HCT116 (cell line): ENCODE measurements at regions not wholly inside any gene's neighbourhood (a gene's known extent, or its start where the extent isn't known, plus 50 kb on each side); places are given as distances from the start of the nearest gene placed in this dataset.

Experiments
- ATAC-seq: fragments of 200-7000 bp; cut with Tn5 transposase; 2 replicates; pipeline ENCODE4 v1.9.1; 2020; ENCODE audit warnings: mild to moderate bottlenecking, moderate library complexity
- BruUV-seq: library from RNA; stranded (reverse); fragments of 400-500 nt; replicated peaks from 2 replicates; lab custom pipeline; 2021; lab: Mats Ljungman, UMichigan
- CTCF ChIA-PET: fragments of 300-600 bp; sonication (Branson Sonifier 250); formaldehyde crosslinking; loops from one replicate; lab custom pipeline; 2021; ENCODE audit warnings: antibody characterized with exemption; lab: Charles Lee
- POLR2A ChIA-PET: fragments of 300-600, 350-600 bp; sonication (Branson Sonifier 250); formaldehyde crosslinking; loops from one replicate; lab custom pipeline; 2021; ENCODE audit warnings: antibody characterized with exemption; lab: Charles Lee
- RAD21 ChIA-PET, 2 experiments: fragments of 300-600 bp; sonication (Branson Sonifier 250); formaldehyde crosslinking; loops; one replicate each; lab custom pipeline; 2023; ENCODE audit warnings: low total read pairs in 2 of 2; ENCODE audit not compliant: uncharacterized antibody in 2 of 2, unreplicated experiment in 2 of 2, low non-redundant PET in 1 of 2; lab: Charles Lee
- DNase-seq: peaks from one replicate; pipeline ENCODE4 v3.0.0-alpha.2; 2010; ENCODE audit warnings: low read depth, low spot score
- H2AFZ ChIP-seq: fragments of 200-600 bp; shearing (Covaris generic), sonication (generic); 2 replicates; pipeline ENCODE4 v1.6.1; 2017; ENCODE audit warnings: low read depth, mixed run types, mixed read lengths, antibody characterized with exemption, low read length; ENCODE audit not compliant: poor library complexity, severe bottlenecking
- H3K27ac ChIP-seq: 2 replicates; pipeline ENCODE4 v1.5.1; 2012; ENCODE audit warnings: low read depth, low read length
- H3K27me3 ChIP-seq: fragments of 200-600 bp; sonication (generic); 2 replicates; pipeline ENCODE4 v1.6.1; 2016; ENCODE audit warnings: mixed run types, low read length, mixed read lengths; ENCODE audit not compliant: insufficient read depth
- H3K36me3 ChIP-seq, 2 experiments: fragments of 200-500 bp in 1 of 2; fragments of 200-600 bp in 1 of 2; sonication (Bioruptor generic) in 1 of 2; sonication (generic) in 1 of 2; 2 replicates each; pipeline versions ENCODE4 v1.5.1 to v1.6.1; 2014 to 2016; ENCODE audit warnings: low read length in 2 of 2, inconsistent platforms in 1 of 2, mixed read lengths in 1 of 2, mixed run types in 1 of 2; ENCODE audit not compliant: insufficient read depth in 2 of 2, control insufficient read depth in 1 of 2
- H3K4me1 ChIP-seq, 2 experiments: fragments of 200-600 bp in 1 of 2; sonication (generic) in 1 of 2; 2 replicates each; pipeline versions ENCODE4 v1.5.1 to v1.6.1; 2012 to 2017; ENCODE audit warnings: low read length in 2 of 2, inconsistent platforms in 1 of 2, mild to moderate bottlenecking in 1 of 2, mixed read lengths in 1 of 2, mixed run types in 1 of 2, moderate library complexity in 1 of 2; ENCODE audit not compliant: insufficient read depth in 2 of 2, control insufficient read depth in 1 of 2
- H3K4me2 ChIP-seq: fragments of 200-600 bp; sonication (generic); 2 replicates; pipeline ENCODE4 v1.6.1; 2017; ENCODE audit warnings: mixed run types, low read length, mixed read lengths
- H3K4me3 ChIP-seq, 2 experiments: fragments of 200-600 bp in 1 of 2; sonication (generic) in 1 of 2; replicated peaks in 1 of 2; 2 replicates each; pipeline ENCODE4 v1.5.1; 2011 to 2016; ENCODE audit warnings: low read length in 2 of 2, control low read depth in 1 of 2, low read depth in 1 of 2, mild to moderate bottlenecking in 1 of 2, mixed read lengths in 1 of 2, mixed run types in 1 of 2
- H3K79me2 ChIP-seq: fragments of 200-600 bp; sonication (generic); 2 replicates; pipeline ENCODE4 v1.6.1; 2017; ENCODE audit warnings: mild to moderate bottlenecking, mixed run types, low read length, moderate library complexity, mixed read lengths; ENCODE audit not compliant: insufficient read depth
- H3K9ac ChIP-seq: fragments of 200-600 bp; sonication (generic); 2 replicates; pipeline ENCODE4 v1.6.1; 2016; ENCODE audit warnings: low read length, mixed read lengths
- H3K9me2 ChIP-seq: fragments of 200-600 bp; sonication (generic), shearing (Covaris generic); 2 replicates; pipeline ENCODE4 v1.6.1; 2017; ENCODE audit warnings: mixed run types, mild to moderate bottlenecking, moderate library complexity; ENCODE audit not compliant: insufficient read depth
- H3K9me3 ChIP-seq, 2 experiments: fragments of 200-500 bp in 1 of 2; fragments of 200-600 bp in 1 of 2; sonication (Bioruptor generic) in 1 of 2; sonication (generic) in 1 of 2; 2 replicates each; pipeline ENCODE4 v1.6.1; 2014 to 2017; ENCODE audit warnings: low read length in 2 of 2, mixed read lengths in 2 of 2, inconsistent platforms in 1 of 2, low read depth in 1 of 2, mild to moderate bottlenecking in 1 of 2, mixed run types in 1 of 2, moderate library complexity in 1 of 2; ENCODE audit not compliant: control insufficient read depth in 1 of 2, insufficient read depth in 1 of 2
- H4K20me1 ChIP-seq: fragments of 200-600 bp; sonication (generic), shearing (Covaris generic); 2 replicates; pipeline ENCODE4 v1.6.1; 2017; ENCODE audit warnings: mixed run types, mild to moderate bottlenecking, moderate library complexity; ENCODE audit not compliant: insufficient read depth
- CBX3 ChIP-seq: IDR thresholded peaks from 2 replicates; pipeline ENCODE4 v1.6.1; 2012; ENCODE audit warnings: low read depth
- CEBPB ChIP-seq: IDR thresholded peaks from 2 replicates; pipeline ENCODE4 v1.6.1; 2012; ENCODE audit warnings: low read depth
- EGR1 ChIP-seq: IDR thresholded peaks from 2 replicates; pipeline ENCODE4 v1.6.1; 2012; ENCODE audit warnings: low read depth
- ELF1 ChIP-seq: IDR thresholded peaks from 2 replicates; pipeline ENCODE4 v1.6.1; 2012; ENCODE audit warnings: low read depth, borderline replicate concordance
- EZH2 ChIP-seq: fragments of 200-600 bp; sonication (generic); IDR thresholded peaks from 2 replicates; pipeline ENCODE4 v1.6.1; 2017; ENCODE audit warnings: antibody characterized with exemption, mixed run types
- EZH2phosphoT487 ChIP-seq: fragments of 200-600 bp; IDR thresholded peaks from 2 replicates; pipeline ENCODE4 v1.6.1; 2018; ENCODE audit warnings: antibody characterized with exemption, borderline replicate concordance
- JUND ChIP-seq: IDR thresholded peaks from 2 replicates; pipeline ENCODE4 v1.6.1; 2012
- POLR2A ChIP-seq: IDR thresholded peaks from 2 replicates; pipeline ENCODE4 v1.7.0; 2011; ENCODE audit warnings: borderline replicate concordance; ENCODE audit not compliant: insufficient read depth, insufficient read length; ENCODE audit errors: extremely low read depth
- POLR2AphosphoS5 ChIP-seq: IDR thresholded peaks from 2 replicates; pipeline ENCODE4 v1.6.1; 2011; ENCODE audit warnings: mild to moderate bottlenecking, low read depth, low read length, moderate library complexity
- REST ChIP-seq: IDR thresholded peaks from 2 replicates; pipeline ENCODE4 v1.6.1; 2012; ENCODE audit warnings: low read depth
- SP1 ChIP-seq: IDR thresholded peaks from 2 replicates; pipeline ENCODE4 v1.6.1; 2012; ENCODE audit warnings: low read depth
- SRF ChIP-seq: IDR thresholded peaks from 2 replicates; pipeline ENCODE4 v1.6.1; 2012; ENCODE audit warnings: low read depth
- TCF7L2 ChIP-seq: IDR thresholded peaks from 2 replicates; pipeline ENCODE4 v1.7.0; 2011; ENCODE audit warnings: borderline replicate concordance, inconsistent platforms; ENCODE audit not compliant: insufficient read depth, insufficient read length; ENCODE audit errors: extremely low read depth
- ZBTB33 ChIP-seq: IDR thresholded peaks from 2 replicates; pipeline ENCODE4 v1.6.1; 2011; ENCODE audit warnings: mild to moderate bottlenecking, low read length, moderate library complexity; ENCODE audit not compliant: insufficient replicate concordance; ENCODE audit errors: extremely low read depth
- ZFX ChIP-seq: fragments of 450-650 bp; IDR thresholded peaks from 2 replicates; pipeline ENCODE4 v1.6.1; 2017
- ZNF274 ChIP-seq: fragments of 200-500 bp; sonication (Bioruptor generic); IDR thresholded peaks from 2 replicates; pipeline ENCODE4 v1.6.1; 2014; ENCODE audit warnings: mild to moderate bottlenecking, low read depth, low read length, inconsistent platforms
- intact Hi-C: fragments of 100-400 bp; cut with micrococcal nuclease; formaldehyde crosslinking; loops from 2 replicates; pipeline ENCODE4 v1.10.0; 2022

- no peaks in the 10 kb centered on the region for H3K79me2 ChIP-seq
- H3K9ac ChIP-seq = no peak overlapping the region
- ChIA-PET RAD21 (no interaction called here), CTCF (no interaction called here), POLR2A (no interaction called here)
- intact Hi-C loops = no loop called here
- no peak for TF ChIP-seq ZFX
- TF ChIP-seq CBX3 = no peak
- no peak for TF ChIP-seq JUND
- TF ChIP-seq POLR2A = no peak
- TF ChIP-seq TCF7L2 = no peak
- H3K27me3 ChIP-seq = peaks cover 9% of the 10 kb centered on the region; the same call in 1 of the 2 replicates
- no peak overlapping the region for H3K27ac ChIP-seq
- DNase-seq (no peak), ATAC-seq (no peak)
- no peaks in the 10 kb centered on the region for H3K9me3 ChIP-seq
- H3K4me1 ChIP-seq = no peaks in the 10 kb centered on the region
- no peaks in the 10 kb centered on the region for H3K36me3 ChIP-seq
- no TSS peak for BruUV-seq
- H3K4me3 ChIP-seq = no peak overlapping the region
- H3K9me2 ChIP-seq = no peaks in the 10 kb centered on the region
- H3K4me2 ChIP-seq = no peak overlapping the region
- H4K20me1 ChIP-seq = no peaks in the 10 kb centered on the region
- H2AFZ ChIP-seq = no peak overlapping the region
Observed at GRCh38 chr20:48319943-48320584, 507.7 kb downstream of the PREX1 start.

- H3K4me1 ChIP-seq = no peaks in the 10 kb centered on the region
- H3K36me3 ChIP-seq = no peaks in the 10 kb centered on the region
- no peak for ATAC-seq
- DNase-seq = no peak
- peaks cover 9% of the 10 kb centered on the region; the same call in 1 of the 2 replicates for H3K27me3 ChIP-seq
- H3K27ac ChIP-seq = no peak overlapping the region
- no TSS peak for BruUV-seq
- no peak overlapping the region for H3K9ac ChIP-seq
- H3K4me3 ChIP-seq = no peak overlapping the region
- H3K9me3 ChIP-seq = no peaks in the 10 kb centered on the region
- CTCF ChIA-PET = no interaction called here
- H4K20me1 ChIP-seq = no peaks in the 10 kb centered on the region
- RAD21 ChIA-PET = no interaction called here
- POLR2A ChIA-PET = no interaction called here
- no peaks in the 10 kb centered on the region for H3K9me2 ChIP-seq
- no peak overlapping the region for H2AFZ ChIP-seq
- no peak overlapping the region for H3K4me2 ChIP-seq
- H3K79me2 ChIP-seq = no peaks in the 10 kb centered on the region
- TF ChIP-seq REST (no peak), POLR2AphosphoS5 (no peak), TCF7L2 (no peak), SP1 (no peak), CEBPB (no peak), EZH2 (no peak), ZNF274 (no peak), ZFX (no peak), EZH2phosphoT487 (no peak), SRF (no peak), ELF1 (no peak), EGR1 (no peak), ZBTB33 (no peak), JUND (no peak)
- intact Hi-C loops = no loop called here
Observed at GRCh38 chr20:48317578-48317977, 510.2 kb downstream of the PREX1 start.
